Tibial nerve (tissue), 4 donors: ENCODE measurements at regions not wholly inside any gene's neighbourhood (a gene's known extent, or its start where the extent isn't known, plus 50 kb on each side); places are given as distances from the start of the nearest gene placed in this dataset.

Experiments used
- CTCF ChIP-seq, 5 experiments: fragments of 200-600 bp in 3 of 5; fragments of 450-650 bp in 2 of 5; sonication (generic) in 3 of 5; IDR thresholded peaks; one replicate each; pipeline ENCODE4 v1.5.1; 2016 to 2019; ENCODE audit warnings: antibody characterized with exemption in 5 of 5, mild to moderate bottlenecking in 3 of 5, moderate library complexity in 2 of 5
- EP300 ChIP-seq, 2 donors: sonication (generic); formaldehyde crosslinking; IDR thresholded peaks; one replicate each; pipeline ENCODE4 v1.6.1; 2017; ENCODE audit warnings: antibody characterized with exemption in 2 of 2, mild to moderate bottlenecking in 1 of 2
- POLR2A ChIP-seq, 2 donors: fragments of 450-650 bp; IDR thresholded peaks; one replicate each; pipeline ENCODE4 v1.6.1; 2017; ENCODE audit warnings: antibody characterized with exemption in 2 of 2, mild to moderate bottlenecking in 2 of 2, moderate library complexity in 2 of 2

GRCh38 chr3:181936774-181937173 is 225.0 kb downstream of the SOX2 start:
- TF ChIP-seq CTCF (IDR thresholded peaks at IDR 0.05): no peak
- TF ChIP-seq EP300 (IDR thresholded peaks at IDR 0.05): no peak
- TF ChIP-seq POLR2A (IDR thresholded peaks at IDR 0.05): no peak
